NT2/D1 (cell line): ENCODE measurements at regions not wholly inside any gene's neighbourhood (a gene's known extent, or its start where the extent isn't known, plus 50 kb on each side); places are given as distances from the start of the nearest gene placed in this dataset.

Experiments used
- YY1 ChIP-seq: IDR thresholded peaks from 2 replicates; pipeline ENCODE4 v1.6.1; 2011; ENCODE audit not compliant: insufficient read length, insufficient read depth
- ZNF274 ChIP-seq: IDR thresholded peaks from 2 replicates; pipeline ENCODE4 v1.6.1; 2011; ENCODE audit warnings: mild to moderate bottlenecking, low read depth, low read length

DNA sequence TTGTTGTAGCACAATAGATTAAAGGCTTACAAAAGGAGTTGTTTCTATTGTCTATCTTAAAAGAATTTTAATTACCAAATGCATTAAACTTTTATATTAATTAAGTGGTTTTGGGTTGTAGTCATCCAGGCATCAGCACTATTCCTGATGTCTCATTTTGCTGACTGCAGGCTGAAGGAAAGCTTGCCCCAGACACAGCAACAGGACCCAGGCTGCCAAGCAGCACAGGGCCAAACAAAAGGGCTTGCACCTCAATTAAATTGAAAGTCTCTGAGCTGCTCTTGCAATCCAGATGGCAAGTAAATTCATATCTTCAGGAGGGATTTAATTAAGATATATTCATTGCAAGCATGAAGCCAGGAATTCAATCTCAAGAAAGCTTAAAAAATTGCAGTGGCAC lies 80.7 kb upstream of the CHODL start:
- TF ChIP-seq YY1 (no peak), ZNF274 (no peak)
